Left lung (tissue), 4 donors: ENCODE measurements at regions not wholly inside any gene's neighbourhood (a gene's known extent, or its start where the extent isn't known, plus 50 kb on each side); places are given as distances from the start of the nearest gene placed in this dataset.

ENCODE experiments used
- ATAC-seq: fragments of 200-7000 bp; cut with Tn5 transposase; one replicate; pipeline ENCODE4 v1.9.1; 2020; ENCODE audit warnings: moderate library complexity
- DNase-seq, 4 donors: peaks; one replicate each; pipeline ENCODE4 v3.0.0-alpha.2; 2013 to 2020
- H3K27ac ChIP-seq, 2 donors: fragments of 200-600 bp; sonication (generic) in 1 of 2; one replicate each; pipeline versions ENCODE4 v1.5.0 to v1.8.0; 2020 to 2021
- H3K27me3 ChIP-seq, 2 donors: fragments of 200-600 bp; sonication (generic) in 1 of 2; one replicate each; pipeline versions ENCODE4 v1.5.0 to v1.8.0; 2020 to 2021
- H3K36me3 ChIP-seq, 2 donors: fragments of 200-600 bp; sonication (generic) in 1 of 2; one replicate each; pipeline versions ENCODE4 v1.5.0 to v1.8.0; 2020 to 2021
- H3K4me1 ChIP-seq, 2 donors: fragments of 200-600 bp; one replicate each; pipeline ENCODE4 v1.8.0; 2021
- H3K4me3 ChIP-seq, 2 donors: fragments of 200-600 bp; sonication (generic) in 1 of 2; one replicate each; pipeline versions ENCODE4 v1.5.0 to v1.8.0; 2020 to 2021; ENCODE audit warnings: mild to moderate bottlenecking in 1 of 2
- H3K9me3 ChIP-seq, 2 donors: fragments of 200-600 bp; sonication (generic) in 1 of 2; one replicate each; pipeline versions ENCODE4 v1.5.0 to v1.8.0; 2020 to 2021
- intact Hi-C, 2 donors: fragments of 100-400 bp; cut with DNase I; formaldehyde crosslinking; loops; one replicate each; pipeline versions ENCODE4 v1.11.2 to v1.14.2; 2022
- TF ChIP-seq, protein P1 (sequence below), 2 donors: fragments of 200-600 bp; sonication (generic) in 1 of 2; IDR thresholded peaks; one replicate each; pipeline versions ENCODE4 v1.5.0 to v1.8.0; 2021; ENCODE audit warnings: antibody characterized with exemption in 2 of 2
- donor health status: DM: no; HTN: yes; CAD: no.
- donor health status: DM: no; HTN: no; CAD: no.

DNA sequence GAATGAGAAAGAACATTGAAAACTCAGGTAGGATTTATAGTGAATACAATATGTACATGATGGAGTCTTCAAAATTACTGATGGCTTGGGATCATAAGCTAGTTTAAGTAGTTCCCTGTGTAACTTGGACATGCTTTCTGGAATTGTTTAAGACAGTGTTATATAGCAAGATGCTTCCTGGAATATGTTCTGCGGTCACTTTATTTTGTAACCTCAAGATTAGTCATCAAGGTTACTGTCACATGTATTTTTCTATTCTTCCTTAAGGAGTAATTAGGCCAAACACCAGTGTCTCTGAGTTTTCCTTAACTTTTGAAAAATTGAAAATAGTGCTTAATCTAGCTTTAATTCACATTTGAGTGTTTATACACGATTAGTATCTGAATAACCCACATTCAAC, 760.3 kb upstream of the ARRDC4 start:
- ATAC-seq (no peak), DNase-seq (no peak)
- H3K36me3 ChIP-seq, result no peaks in the 10 kb centered on the region
- TF ChIP-seq, protein P1, sequence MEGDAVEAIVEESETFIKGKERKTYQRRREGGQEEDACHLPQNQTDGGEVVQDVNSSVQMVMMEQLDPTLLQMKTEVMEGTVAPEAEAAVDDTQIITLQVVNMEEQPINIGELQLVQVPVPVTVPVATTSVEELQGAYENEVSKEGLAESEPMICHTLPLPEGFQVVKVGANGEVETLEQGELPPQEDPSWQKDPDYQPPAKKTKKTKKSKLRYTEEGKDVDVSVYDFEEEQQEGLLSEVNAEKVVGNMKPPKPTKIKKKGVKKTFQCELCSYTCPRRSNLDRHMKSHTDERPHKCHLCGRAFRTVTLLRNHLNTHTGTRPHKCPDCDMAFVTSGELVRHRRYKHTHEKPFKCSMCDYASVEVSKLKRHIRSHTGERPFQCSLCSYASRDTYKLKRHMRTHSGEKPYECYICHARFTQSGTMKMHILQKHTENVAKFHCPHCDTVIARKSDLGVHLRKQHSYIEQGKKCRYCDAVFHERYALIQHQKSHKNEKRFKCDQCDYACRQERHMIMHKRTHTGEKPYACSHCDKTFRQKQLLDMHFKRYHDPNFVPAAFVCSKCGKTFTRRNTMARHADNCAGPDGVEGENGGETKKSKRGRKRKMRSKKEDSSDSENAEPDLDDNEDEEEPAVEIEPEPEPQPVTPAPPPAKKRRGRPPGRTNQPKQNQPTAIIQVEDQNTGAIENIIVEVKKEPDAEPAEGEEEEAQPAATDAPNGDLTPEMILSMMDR (IDR thresholded peaks at IDR 0.05), result no peak
- no peak overlapping the region for H3K27ac ChIP-seq
- no peaks in the 10 kb centered on the region for H3K9me3 ChIP-seq
- H3K4me3 ChIP-seq, result no peak overlapping the region
- intact Hi-C loops, result no loop called here
- H3K27me3 ChIP-seq, result no peaks in the 10 kb centered on the region
- H3K4me1 ChIP-seq, result no peaks in the 10 kb centered on the region

DNA sequence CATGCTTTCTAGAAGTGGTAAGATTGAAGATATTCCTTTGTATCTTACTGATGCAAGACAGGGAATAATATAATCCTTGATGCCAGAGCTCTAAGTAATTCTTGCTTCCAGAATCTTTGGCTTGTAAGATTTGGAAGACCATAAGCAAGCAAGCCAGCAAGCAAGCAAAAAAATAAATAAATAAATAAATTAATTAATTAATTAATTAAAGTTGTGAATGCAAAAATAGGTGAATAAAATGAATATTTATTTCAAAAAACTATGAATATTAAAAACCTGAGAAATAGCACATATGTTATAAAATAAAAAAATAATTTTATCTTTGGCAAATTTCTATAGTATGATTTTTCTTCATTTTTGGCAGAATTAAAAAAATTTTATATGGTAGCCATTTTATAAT, 750.2 kb upstream of the ARRDC4 start:
- ATAC-seq, result no peak
- no peak for DNase-seq
- intact Hi-C loops, result no loop called here
- H3K36me3 ChIP-seq, result no peaks in the 10 kb centered on the region
- H3K9me3 ChIP-seq, result no peaks in the 10 kb centered on the region
- TF ChIP-seq, protein P1 (IDR thresholded peaks at IDR 0.05), result no peak
- H3K4me1 ChIP-seq, result no peaks in the 10 kb centered on the region
- no peak overlapping the region for H3K4me3 ChIP-seq
- no peaks in the 10 kb centered on the region for H3K27me3 ChIP-seq
- no peak overlapping the region for H3K27ac ChIP-seq

DNA sequence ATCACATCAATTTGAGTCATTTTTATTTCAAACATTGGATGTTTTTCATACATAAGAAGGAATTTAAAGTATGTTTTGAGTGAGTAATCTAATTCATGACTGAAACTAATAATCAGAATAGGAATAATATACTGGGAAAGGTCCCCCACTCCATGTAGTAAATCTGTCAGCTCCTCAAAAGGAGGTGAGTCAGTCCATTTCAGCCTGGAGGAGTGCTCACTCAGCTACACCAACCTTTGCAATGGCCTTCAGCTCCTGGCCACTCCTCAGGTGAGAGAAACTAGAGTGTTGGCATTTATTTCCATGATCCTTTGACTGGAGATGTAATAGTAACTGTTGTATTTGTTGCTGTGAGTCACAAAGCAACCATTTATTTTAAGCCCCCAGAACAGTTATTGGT, 744.9 kb upstream of the ARRDC4 start:
- DNase-seq (no peak), ATAC-seq (no peak)
- TF ChIP-seq, protein P1 (IDR thresholded peaks at IDR 0.05), result no peak
- Histone ChIP-seq H3K4me3 (no peak overlapping the region), H3K9me3 (no peaks in the 10 kb centered on the region), H3K36me3 (no peaks in the 10 kb centered on the region), H3K4me1 (no peaks in the 10 kb centered on the region), H3K27me3 (no peaks in the 10 kb centered on the region), H3K27ac (no peak overlapping the region)
- intact Hi-C loops, result no loop called here

DNA sequence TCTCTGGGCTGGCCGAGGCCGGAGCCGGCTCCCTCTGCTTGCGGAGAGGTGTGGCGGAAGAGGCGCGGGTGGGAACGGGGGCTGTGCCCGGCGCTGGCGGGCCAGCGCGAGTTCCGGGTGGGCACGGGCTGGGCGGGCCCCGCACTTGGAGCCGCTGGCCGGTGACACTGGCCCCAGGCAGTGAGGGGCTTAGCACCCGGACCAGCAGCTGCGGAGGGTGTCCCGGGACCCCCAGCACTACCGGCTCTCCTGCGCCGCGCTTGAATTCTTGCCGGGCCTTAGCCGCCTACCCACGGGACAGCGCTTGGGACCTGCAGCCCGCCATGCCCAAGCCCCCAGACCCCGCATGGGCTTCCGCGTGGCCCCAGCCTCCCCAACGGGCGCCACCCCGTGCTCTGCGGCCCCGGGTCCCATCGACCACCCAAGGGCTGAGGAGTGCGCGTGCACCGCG, 736.3 kb upstream of the ARRDC4 start:
- no peak for ATAC-seq

DNA sequence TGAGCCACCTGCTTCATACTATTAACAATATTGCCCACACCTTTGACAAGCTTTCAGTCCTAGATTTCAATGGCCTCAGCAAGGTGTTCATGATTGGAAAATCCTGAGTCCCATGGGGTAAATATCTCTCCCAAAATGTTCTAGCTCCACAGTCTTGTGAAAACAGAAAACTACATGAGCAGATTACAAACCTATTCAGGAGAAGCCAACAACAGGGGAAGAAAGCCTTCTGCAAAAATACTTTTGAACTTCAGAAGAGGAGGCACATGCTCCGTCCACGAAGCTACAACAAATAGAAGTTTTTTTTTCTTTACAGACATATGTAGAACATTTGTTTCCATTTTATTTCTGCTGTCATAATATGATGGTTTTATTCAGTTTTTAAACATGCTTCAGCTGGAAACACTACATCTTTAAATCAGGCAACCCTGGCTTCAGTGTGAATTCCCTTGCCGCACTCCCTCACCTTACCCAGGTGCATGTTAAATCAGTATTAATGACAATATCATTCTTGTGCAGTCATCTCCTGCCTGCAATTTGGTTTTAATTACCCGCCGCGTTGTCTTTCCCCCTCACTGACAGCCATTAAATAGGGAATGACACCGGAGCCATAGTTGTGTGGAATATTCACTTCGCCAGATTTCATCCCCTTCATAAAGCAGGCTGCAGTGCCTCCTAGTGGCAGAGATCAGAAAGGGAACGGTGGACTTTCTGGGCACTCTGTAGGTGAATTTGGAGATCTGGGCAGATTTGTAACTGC, 725.5 kb upstream of the ARRDC4 start:
- no peak overlapping the region for H3K27ac ChIP-seq
- H3K4me3 ChIP-seq, result no peak overlapping the region
- TF ChIP-seq, protein P1 (IDR thresholded peaks at IDR 0.05), result peak; percentile 76 to 83
- ATAC-seq (peak; percentile 94), DNase-seq (peak in 2 of 4 donors; percentile 65 to 81)
- peaks cover 0 to 5% of the 10 kb centered on the region in 2 donors for H3K4me1 ChIP-seq
- no peaks in the 10 kb centered on the region for H3K9me3 ChIP-seq
- H3K27me3 ChIP-seq, result no peaks in the 10 kb centered on the region
- intact Hi-C loops, result loop anchor here in 1 of 2 donors (10.0 kb wide), 1 partner anchor 880 kb away; no protein-coding TSS in a partner anchor
- H3K36me3 ChIP-seq, result no peaks in the 10 kb centered on the region

More for the DNA sequence above, 736.3 kb upstream of the ARRDC4 start:
- Histone ChIP-seq H3K27ac (no peak overlapping the region), H3K4me1 (no peaks in the 10 kb centered on the region), H3K4me3 (no peak overlapping the region), H3K27me3 (no peaks in the 10 kb centered on the region), H3K36me3 (no peaks in the 10 kb centered on the region), H3K9me3 (peaks cover 0 to 8% of the 10 kb centered on the region in 2 donors)
- TF ChIP-seq, protein P1 (IDR thresholded peaks at IDR 0.05), result no peak
- peak in 1 of 4 donors; percentile 76 for DNase-seq
- intact Hi-C loops, result no loop called here
